MCF 10A (cell line): ENCODE measurements at regions not wholly inside any gene's neighbourhood (a gene's known extent, or its start where the extent isn't known, plus 50 kb on each side); places are given as distances from the start of the nearest gene placed in this dataset.

Experiments used
- BruUV-seq: library from RNA; stranded (reverse); fragments of 400-500 nt; replicated peaks from 2 replicates; lab custom pipeline; 2021; lab: Mats Ljungman, UMichigan
- CTCF ChIA-PET: fragments of 300-600 bp; sonication (Branson Sonifier 250); formaldehyde crosslinking; extraction: SDS; loops from one replicate; lab custom pipeline; 2021; ENCODE audit warnings: antibody characterized with exemption, inconsistent platforms; lab: Yijun Ruan, JAX
- POLR2A ChIA-PET: fragments of 300-600, 350-650 bp; sonication (Branson Sonifier 250); formaldehyde crosslinking; extraction: SDS; loops from one replicate; lab custom pipeline; 2020; ENCODE audit warnings: antibody characterized with exemption, inconsistent platforms; lab: Yijun Ruan, JAX
- DNase-seq: peaks from one replicate; pipeline ENCODE4 v3.0.0-alpha.2; 2018; ENCODE audit not compliant: unreplicated experiment
- H3K27ac Mint-ChIP-seq: one replicate; pipeline ENCODE4 v1.8.0; 2022; ENCODE audit warnings: mild to moderate bottlenecking, low read depth, mixed read lengths; ENCODE audit not compliant: unreplicated experiment
- H3K27me3 Mint-ChIP-seq: one replicate; pipeline ENCODE4 v1.8.0; 2022; ENCODE audit warnings: mixed read lengths; ENCODE audit not compliant: insufficient read depth, unreplicated experiment
- H3K36me3 Mint-ChIP-seq: one replicate; pipeline ENCODE4 v1.8.0; 2022; ENCODE audit warnings: mild to moderate bottlenecking, moderate library complexity, mixed read lengths; ENCODE audit not compliant: insufficient read depth, unreplicated experiment
- H3K4me1 Mint-ChIP-seq: one replicate; pipeline ENCODE4 v1.8.0; 2022; ENCODE audit warnings: mixed read lengths; ENCODE audit not compliant: insufficient read depth, unreplicated experiment
- H3K4me3 Mint-ChIP-seq: one replicate; pipeline ENCODE4 v1.8.0; 2022; ENCODE audit warnings: mild to moderate bottlenecking, moderate library complexity, mixed read lengths; ENCODE audit not compliant: unreplicated experiment
- H3K9me3 Mint-ChIP-seq: one replicate; pipeline ENCODE4 v1.8.0; 2022; ENCODE audit warnings: mixed read lengths; ENCODE audit not compliant: unreplicated experiment
- intact Hi-C: fragments of 100-400 bp; cut with micrococcal nuclease; formaldehyde crosslinking; loops from 2 replicates; pipeline ENCODE4 v1.14.1; 2022
- TF ChIP-seq, protein P1 (sequence below): fragments of 200-600 bp; IDR thresholded peaks from one replicate; pipeline ENCODE4 v1.8.0; 2022; ENCODE audit warnings: antibody characterized with exemption, mild to moderate bottlenecking; ENCODE audit not compliant: unreplicated experiment

- POLR2A ChIA-PET, result interaction anchor here (0.6 kb wide), 1 partner anchor 273 kb away, joined by 3 read pairs; no protein-coding TSS in a partner anchor
- peak; percentile 64 for DNase-seq
- H3K27ac Mint-ChIP-seq, result peak overlapping the region; percentile 4
- intact Hi-C loops, result no loop called here
- no peaks in the 10 kb centered on the region for H3K36me3 Mint-ChIP-seq
- no peaks in the 10 kb centered on the region for H3K9me3 Mint-ChIP-seq
- H3K4me1 Mint-ChIP-seq, result no peaks in the 10 kb centered on the region
- H3K27me3 Mint-ChIP-seq, result peaks cover 12% of the 10 kb centered on the region
- TF ChIP-seq, protein P1, sequence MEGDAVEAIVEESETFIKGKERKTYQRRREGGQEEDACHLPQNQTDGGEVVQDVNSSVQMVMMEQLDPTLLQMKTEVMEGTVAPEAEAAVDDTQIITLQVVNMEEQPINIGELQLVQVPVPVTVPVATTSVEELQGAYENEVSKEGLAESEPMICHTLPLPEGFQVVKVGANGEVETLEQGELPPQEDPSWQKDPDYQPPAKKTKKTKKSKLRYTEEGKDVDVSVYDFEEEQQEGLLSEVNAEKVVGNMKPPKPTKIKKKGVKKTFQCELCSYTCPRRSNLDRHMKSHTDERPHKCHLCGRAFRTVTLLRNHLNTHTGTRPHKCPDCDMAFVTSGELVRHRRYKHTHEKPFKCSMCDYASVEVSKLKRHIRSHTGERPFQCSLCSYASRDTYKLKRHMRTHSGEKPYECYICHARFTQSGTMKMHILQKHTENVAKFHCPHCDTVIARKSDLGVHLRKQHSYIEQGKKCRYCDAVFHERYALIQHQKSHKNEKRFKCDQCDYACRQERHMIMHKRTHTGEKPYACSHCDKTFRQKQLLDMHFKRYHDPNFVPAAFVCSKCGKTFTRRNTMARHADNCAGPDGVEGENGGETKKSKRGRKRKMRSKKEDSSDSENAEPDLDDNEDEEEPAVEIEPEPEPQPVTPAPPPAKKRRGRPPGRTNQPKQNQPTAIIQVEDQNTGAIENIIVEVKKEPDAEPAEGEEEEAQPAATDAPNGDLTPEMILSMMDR, result no peak
- no peak overlapping the region for H3K4me3 Mint-ChIP-seq
- CTCF ChIA-PET, result no interaction called here
- BruUV-seq, result no TSS peak
Measured at GRCh38 chr4:27270435-27270834, 409.8 kb downstream of the STIM2 start.

DNA sequence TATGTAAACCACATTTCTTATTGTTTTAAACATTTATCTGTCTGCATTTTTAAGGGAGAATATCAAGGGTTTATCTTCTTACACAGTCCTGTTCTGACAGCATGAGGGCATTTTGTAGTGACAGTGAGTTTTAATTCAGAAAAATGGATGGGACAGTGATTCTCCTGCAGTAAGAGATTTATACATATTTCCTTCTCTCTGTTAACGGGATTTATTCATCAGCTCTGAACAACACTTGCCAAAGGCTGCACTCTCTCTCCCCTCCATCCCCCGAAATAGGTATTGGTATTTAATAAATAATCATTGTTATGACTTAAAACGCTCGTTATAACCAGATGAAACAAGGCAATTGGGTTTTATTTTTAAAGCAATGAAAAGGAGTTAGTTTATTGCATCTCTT is 410.9 kb downstream of the STIM2 start:
- DNase-seq, result no peak
- CTCF ChIA-PET, result interaction anchor here (0.7 kb wide), 1 partner anchor 852 kb away, joined by 3 read pairs; no protein-coding TSS in a partner anchor
- Mint-ChIP-seq H3K4me3 (no peak overlapping the region), H3K36me3 (no peaks in the 10 kb centered on the region), H3K4me1 (no peaks in the 10 kb centered on the region), H3K9me3 (no peaks in the 10 kb centered on the region), H3K27me3 (peaks cover 12% of the 10 kb centered on the region), H3K27ac (no peak overlapping the region)
- POLR2A ChIA-PET, result no interaction called here
- intact Hi-C loops, result no loop called here
- no TSS peak for BruUV-seq
- TF ChIP-seq, protein P1, result no peak

GRCh38 chr4:27272217-27272616 is 411.6 kb downstream of the STIM2 start:
- no peak overlapping the region for H3K27ac Mint-ChIP-seq
- CTCF ChIA-PET, result interaction anchor here (0.6 to 0.7 kb wide), 2 partner anchors 8 to 853 kb away, joined by 3 read pairs; no protein-coding TSS in a partner anchor
- no TSS peak for BruUV-seq
- no peak overlapping the region for H3K4me3 Mint-ChIP-seq
- no peaks in the 10 kb centered on the region for H3K4me1 Mint-ChIP-seq
- TF ChIP-seq, protein P1, result no peak
- intact Hi-C loops, result no loop called here
- POLR2A ChIA-PET, result no interaction called here
- no peak for DNase-seq
- H3K27me3 Mint-ChIP-seq, result peaks cover 12% of the 10 kb centered on the region
- no peaks in the 10 kb centered on the region for H3K36me3 Mint-ChIP-seq
- H3K9me3 Mint-ChIP-seq, result no peaks in the 10 kb centered on the region

GRCh38 chr4:27276307-27277073 is 415.8 kb downstream of the STIM2 start:
- peaks cover 26% of the 10 kb centered on the region for H3K27me3 Mint-ChIP-seq
- H3K4me1 Mint-ChIP-seq, result no peaks in the 10 kb centered on the region
- TF ChIP-seq, protein P1, result no peak
- no peak overlapping the region for H3K27ac Mint-ChIP-seq
- ChIA-PET CTCF (interaction anchor here (0.9 kb wide), 1 partner anchor 229 kb away, joined by 3 read pairs; no protein-coding TSS in a partner anchor), POLR2A (no interaction called here)
- BruUV-seq, result no TSS peak
- no peak for DNase-seq
- H3K9me3 Mint-ChIP-seq, result peaks cover 8% of the 10 kb centered on the region
- intact Hi-C loops, result no loop called here
- H3K36me3 Mint-ChIP-seq, result no peaks in the 10 kb centered on the region
- no peak overlapping the region for H3K4me3 Mint-ChIP-seq
